Panc1 (cell line): ENCODE measurements at regions not wholly inside any gene's neighbourhood (a gene's known extent, or its start where the extent isn't known, plus 50 kb on each side); places are given as distances from the start of the nearest gene placed in this dataset.

Experiments
- ATAC-seq: fragments of 200-7000 bp; cut with Tn5 transposase; 2 replicates; pipeline ENCODE4 v1.9.1; 2020; ENCODE audit warnings: mild to moderate bottlenecking, moderate library complexity
- BruUV-seq: library from RNA; stranded (reverse); fragments of 400-500 nt; replicated peaks from 2 replicates; lab custom pipeline; 2021; lab: Mats Ljungman, UMichigan
- CTCF ChIA-PET: fragments of 300-600 bp; sonication (Branson Sonifier 250); formaldehyde crosslinking; loops from one replicate; lab custom pipeline; 2022; ENCODE audit warnings: antibody characterized with exemption; lab: Charles Lee
- POLR2A ChIA-PET: fragments of 300-600 bp; sonication (Branson Sonifier 250); formaldehyde crosslinking; loops from one replicate; lab custom pipeline; 2022; ENCODE audit warnings: antibody characterized with exemption; lab: Charles Lee
- DNase-seq: peaks from one replicate; pipeline ENCODE4 v3.0.0-alpha.2; 2010; ENCODE audit warnings: low read depth, low spot score
- H3K27ac ChIP-seq: 2 replicates; pipeline ENCODE4 v1.5.1; 2011; ENCODE audit warnings: mild to moderate bottlenecking, low read length, inconsistent platforms
- H3K27me3 ChIP-seq: fragments of 200-500 bp; sonication (Bioruptor generic); 2 replicates; pipeline ENCODE4 v1.6.0; 2014; ENCODE audit warnings: low read length, inconsistent platforms; ENCODE audit not compliant: control insufficient read depth, insufficient read depth
- H3K36me3 ChIP-seq: fragments of 200-500 bp; sonication (Bioruptor generic); 2 replicates; pipeline ENCODE4 v1.5.1; 2014; ENCODE audit warnings: inconsistent platforms, mild to moderate bottlenecking, low read length, moderate library complexity; ENCODE audit not compliant: control insufficient read depth, insufficient read depth
- H3K4me1 ChIP-seq: 2 replicates; pipeline ENCODE4 v1.5.1; 2011; ENCODE audit warnings: inconsistent platforms, mild to moderate bottlenecking, low read length, moderate library complexity; ENCODE audit not compliant: control insufficient read depth, insufficient read depth
- H3K4me3 ChIP-seq, 2 experiments: 2 replicates each; pipeline ENCODE4 v1.5.1; 2011 to 2012; ENCODE audit warnings: low read depth in 2 of 2, low read length in 2 of 2, mild to moderate bottlenecking in 2 of 2, inconsistent platforms in 1 of 2, moderate library complexity in 1 of 2
- H3K9me3 ChIP-seq: fragments of 200-500 bp; sonication (Bioruptor generic); 2 replicates; pipeline ENCODE4 v1.5.1; 2014; ENCODE audit warnings: low read depth, mild to moderate bottlenecking, inconsistent platforms, low read length, moderate library complexity; ENCODE audit not compliant: control insufficient read depth, insufficient read depth
- POLR2AphosphoS5 ChIP-seq: IDR thresholded peaks from 2 replicates; pipeline ENCODE4 v1.6.1; 2012; ENCODE audit warnings: mild to moderate bottlenecking, low read depth, low read length, moderate library complexity
- SIN3A ChIP-seq: IDR thresholded peaks from 2 replicates; pipeline ENCODE4 v1.6.1; 2012; ENCODE audit warnings: low read depth, mild to moderate bottlenecking, low read length, moderate library complexity, borderline replicate concordance; ENCODE audit not compliant: insufficient read depth
- TCF7L2 ChIP-seq: IDR thresholded peaks from 2 replicates; pipeline ENCODE4 v1.6.1; 2011; ENCODE audit warnings: mild to moderate bottlenecking, low read depth, low read length, inconsistent platforms
- in situ Hi-C: cut with HindIII; loops from 2 replicates; pipeline ENCODE4 v1.10.0; 2016; ENCODE audit warnings: low sequenced_read_pairs, low pct_unique_long_range_greater_than_20kb
- intact Hi-C: fragments of 100-400 bp; cut with micrococcal nuclease; formaldehyde crosslinking; loops from one replicate; pipeline ENCODE4 v1.10.0; 2022; ENCODE audit not compliant: unreplicated experiment
- TF ChIP-seq, protein P1 (sequence below): fragments of 450-650 bp; IDR thresholded peaks from 2 replicates; pipeline ENCODE4 v1.5.1; 2017; ENCODE audit warnings: mild to moderate bottlenecking
- TF ChIP-seq, protein P2 (sequence below), 2 experiments: IDR thresholded peaks; 2 replicates each; pipeline ENCODE4 v1.6.1; 2011 to 2012; ENCODE audit warnings: low read depth in 2 of 2, control low read depth in 1 of 2, low read length in 1 of 2, mild to moderate bottlenecking in 1 of 2, moderate library complexity in 1 of 2; ENCODE audit not compliant: insufficient read depth in 1 of 2

DNA sequence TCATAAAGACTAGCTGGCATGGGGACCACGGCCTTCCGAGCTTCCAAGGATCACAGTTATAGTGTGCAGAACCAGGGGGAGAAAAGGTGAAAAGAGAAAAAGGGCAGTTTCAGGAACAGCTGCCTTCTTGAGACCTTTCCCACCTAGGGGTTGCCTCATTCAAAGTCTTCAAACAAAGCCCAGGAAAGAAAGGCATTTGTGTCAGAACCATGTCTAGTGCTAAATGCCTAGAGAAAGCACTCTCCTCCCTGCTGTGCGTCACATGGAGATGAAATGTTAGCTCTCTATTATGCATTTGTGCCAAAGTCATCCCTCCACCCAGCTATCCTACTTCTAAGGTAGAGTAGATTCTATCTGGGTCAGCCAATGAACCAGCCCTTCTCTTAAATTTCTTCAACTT is 1037.3 kb upstream of the WWC1 start:
- ChIA-PET POLR2A (no interaction called here), CTCF (no interaction called here)
- Histone ChIP-seq H3K27me3 (no peaks in the 10 kb centered on the region), H3K27ac (no peak overlapping the region), H3K9me3 (no peaks in the 10 kb centered on the region), H3K4me3 (no peak overlapping the region), H3K36me3 (no peaks in the 10 kb centered on the region), H3K4me1 (no peaks in the 10 kb centered on the region)
- ATAC-seq: no peak
- no peak for TF ChIP-seq SIN3A
- TF ChIP-seq, protein P1, sequence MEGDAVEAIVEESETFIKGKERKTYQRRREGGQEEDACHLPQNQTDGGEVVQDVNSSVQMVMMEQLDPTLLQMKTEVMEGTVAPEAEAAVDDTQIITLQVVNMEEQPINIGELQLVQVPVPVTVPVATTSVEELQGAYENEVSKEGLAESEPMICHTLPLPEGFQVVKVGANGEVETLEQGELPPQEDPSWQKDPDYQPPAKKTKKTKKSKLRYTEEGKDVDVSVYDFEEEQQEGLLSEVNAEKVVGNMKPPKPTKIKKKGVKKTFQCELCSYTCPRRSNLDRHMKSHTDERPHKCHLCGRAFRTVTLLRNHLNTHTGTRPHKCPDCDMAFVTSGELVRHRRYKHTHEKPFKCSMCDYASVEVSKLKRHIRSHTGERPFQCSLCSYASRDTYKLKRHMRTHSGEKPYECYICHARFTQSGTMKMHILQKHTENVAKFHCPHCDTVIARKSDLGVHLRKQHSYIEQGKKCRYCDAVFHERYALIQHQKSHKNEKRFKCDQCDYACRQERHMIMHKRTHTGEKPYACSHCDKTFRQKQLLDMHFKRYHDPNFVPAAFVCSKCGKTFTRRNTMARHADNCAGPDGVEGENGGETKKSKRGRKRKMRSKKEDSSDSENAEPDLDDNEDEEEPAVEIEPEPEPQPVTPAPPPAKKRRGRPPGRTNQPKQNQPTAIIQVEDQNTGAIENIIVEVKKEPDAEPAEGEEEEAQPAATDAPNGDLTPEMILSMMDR: no peak
- no peak for TF ChIP-seq TCF7L2
- TF ChIP-seq POLR2AphosphoS5: no peak
- TF ChIP-seq, protein P2, sequence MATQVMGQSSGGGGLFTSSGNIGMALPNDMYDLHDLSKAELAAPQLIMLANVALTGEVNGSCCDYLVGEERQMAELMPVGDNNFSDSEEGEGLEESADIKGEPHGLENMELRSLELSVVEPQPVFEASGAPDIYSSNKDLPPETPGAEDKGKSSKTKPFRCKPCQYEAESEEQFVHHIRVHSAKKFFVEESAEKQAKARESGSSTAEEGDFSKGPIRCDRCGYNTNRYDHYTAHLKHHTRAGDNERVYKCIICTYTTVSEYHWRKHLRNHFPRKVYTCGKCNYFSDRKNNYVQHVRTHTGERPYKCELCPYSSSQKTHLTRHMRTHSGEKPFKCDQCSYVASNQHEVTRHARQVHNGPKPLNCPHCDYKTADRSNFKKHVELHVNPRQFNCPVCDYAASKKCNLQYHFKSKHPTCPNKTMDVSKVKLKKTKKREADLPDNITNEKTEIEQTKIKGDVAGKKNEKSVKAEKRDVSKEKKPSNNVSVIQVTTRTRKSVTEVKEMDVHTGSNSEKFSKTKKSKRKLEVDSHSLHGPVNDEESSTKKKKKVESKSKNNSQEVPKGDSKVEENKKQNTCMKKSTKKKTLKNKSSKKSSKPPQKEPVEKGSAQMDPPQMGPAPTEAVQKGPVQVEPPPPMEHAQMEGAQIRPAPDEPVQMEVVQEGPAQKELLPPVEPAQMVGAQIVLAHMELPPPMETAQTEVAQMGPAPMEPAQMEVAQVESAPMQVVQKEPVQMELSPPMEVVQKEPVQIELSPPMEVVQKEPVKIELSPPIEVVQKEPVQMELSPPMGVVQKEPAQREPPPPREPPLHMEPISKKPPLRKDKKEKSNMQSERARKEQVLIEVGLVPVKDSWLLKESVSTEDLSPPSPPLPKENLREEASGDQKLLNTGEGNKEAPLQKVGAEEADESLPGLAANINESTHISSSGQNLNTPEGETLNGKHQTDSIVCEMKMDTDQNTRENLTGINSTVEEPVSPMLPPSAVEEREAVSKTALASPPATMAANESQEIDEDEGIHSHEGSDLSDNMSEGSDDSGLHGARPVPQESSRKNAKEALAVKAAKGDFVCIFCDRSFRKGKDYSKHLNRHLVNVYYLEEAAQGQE (IDR thresholded peaks at IDR 0.05; ENCODE audit: insufficient read depth in 1 of 2, low read depth in 2 of 2, low read length in 1 of 2): no peak
- no TSS peak for BruUV-seq
- no peak for DNase-seq
- in situ Hi-C loops (no loop called here), intact Hi-C loops (no loop called here)

DNA sequence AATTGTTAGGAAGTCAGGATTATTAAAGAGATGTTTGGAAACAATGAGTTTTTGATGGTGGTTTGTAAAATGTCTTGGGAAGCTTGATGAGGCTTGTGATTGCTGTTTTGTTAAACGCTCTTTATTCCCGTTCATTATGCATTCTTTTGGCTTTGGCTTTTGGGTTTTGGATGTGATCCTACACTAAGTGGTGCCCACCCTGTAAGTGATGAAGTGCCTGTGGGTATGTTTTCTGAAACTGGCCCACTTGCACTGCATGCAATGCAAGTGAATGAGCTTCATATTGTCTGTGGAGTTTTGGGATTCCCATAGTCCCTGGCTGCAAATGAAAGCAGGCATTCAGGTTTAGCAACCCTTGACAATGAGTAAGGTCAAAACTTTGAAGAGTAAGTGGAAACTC is 1035.5 kb upstream of the WWC1 start:
- H3K27me3 ChIP-seq: no peaks in the 10 kb centered on the region

More for the DNA sequence above, 1035.5 kb upstream of the WWC1 start:
- ATAC-seq (no peak), DNase-seq (no peak)
- Histone ChIP-seq H3K4me3 (no peak overlapping the region), H3K36me3 (no peaks in the 10 kb centered on the region), H3K27ac (no peak overlapping the region), H3K4me1 (no peaks in the 10 kb centered on the region), H3K9me3 (no peaks in the 10 kb centered on the region)
- TF ChIP-seq POLR2AphosphoS5 (no peak), TCF7L2 (no peak), SIN3A (no peak)
- TF ChIP-seq, protein P2 (IDR thresholded peaks at IDR 0.05; ENCODE audit: insufficient read depth in 1 of 2, low read depth in 2 of 2, low read length in 1 of 2): no peak
- ChIA-PET CTCF (no interaction called here), POLR2A (no interaction called here)
- intact Hi-C loops: no loop called here
- BruUV-seq: no TSS peak
- in situ Hi-C loops: no loop called here
